SK-N-SH (cell line): ENCODE measurements at regions not wholly inside any gene's neighbourhood (a gene's known extent, or its start where the extent isn't known, plus 50 kb on each side); places are given as distances from the start of the nearest gene placed in this dataset.

ENCODE experiments used
- CTCF ChIA-PET: fragments of 300-600, 350-600 bp; formaldehyde crosslinking; extraction: SDS; loops from one replicate; lab custom pipeline; 2021; lab: Yijun Ruan, JAX
- POLR2A ChIA-PET: fragments of 350-600 bp; sonication (Branson Sonifier 250); formaldehyde crosslinking; extraction: SDS; loops from one replicate; lab custom pipeline; 2020; ENCODE audit warnings: antibody characterized with exemption, inconsistent platforms; lab: Yijun Ruan, JAX
- DNase-seq: peaks from one replicate; pipeline ENCODE4 v3.0.0; 2012
- H2AFZ ChIP-seq: fragments of 200-600 bp; sonication (generic); 2 replicates; pipeline ENCODE4 v1.8.1; 2016; ENCODE audit warnings: antibody characterized with exemption, mild to moderate bottlenecking, low read depth
- H3F3A ChIP-seq: fragments of 200-600 bp; sonication (generic); replicated peaks from 2 replicates; pipeline ENCODE3; 2016; ENCODE audit warnings: antibody characterized with exemption, mild to moderate bottlenecking; ENCODE audit not compliant: insufficient read depth
- H3K27ac ChIP-seq, 2 experiments: fragments of 200-500 bp in 1 of 2; fragments of 200-600 bp in 1 of 2; sonication (Bioruptor generic) in 1 of 2; sonication (generic), shearing (Covaris generic) in 1 of 2; 2 replicates each; pipeline versions ENCODE4 v1.5.1 to v1.6.1; 2014 to 2016; ENCODE audit warnings: low read depth in 2 of 2, inconsistent platforms in 1 of 2, low read length in 1 of 2, mild to moderate bottlenecking in 1 of 2, mixed read lengths in 1 of 2
- H3K27me3 ChIP-seq: fragments of 200-600 bp; sonication (generic), shearing (Covaris generic); 2 replicates; pipeline ENCODE4 v1.6.1; 2016; ENCODE audit warnings: mixed run types; ENCODE audit not compliant: insufficient read depth
- H3K36me3 ChIP-seq, 2 experiments: fragments of 200-500 bp in 1 of 2; fragments of 200-600 bp in 1 of 2; sonication (Bioruptor generic) in 1 of 2; sonication (generic) in 1 of 2; replicated peaks in 1 of 2; 2 replicates each; pipeline versions ENCODE3 to v1.5.1; 2014 to 2016; ENCODE audit warnings: low read length in 1 of 2, mild to moderate bottlenecking in 1 of 2; ENCODE audit not compliant: insufficient read depth in 2 of 2, control insufficient read depth in 1 of 2
- H3K4me1 ChIP-seq, 2 experiments: fragments of 200-500 bp in 1 of 2; fragments of 200-600 bp in 1 of 2; sonication (Bioruptor generic) in 1 of 2; sonication (generic), shearing (Covaris generic) in 1 of 2; 2 replicates each; pipeline versions ENCODE4 v1.5.1 to v1.6.1; 2014 to 2016; ENCODE audit warnings: low read depth in 1 of 2, low read length in 1 of 2, mixed run types in 1 of 2; ENCODE audit not compliant: insufficient read depth in 2 of 2, control insufficient read depth in 1 of 2
- H3K4me2 ChIP-seq: fragments of 200-600 bp; sonication (generic), shearing (Covaris generic); 2 replicates; pipeline ENCODE4 v1.6.1; 2017; ENCODE audit warnings: mixed run types
- H3K4me3 ChIP-seq, 2 experiments: fragments of 200-500 bp in 1 of 2; fragments of 200-600 bp in 1 of 2; sonication (Bioruptor generic) in 1 of 2; sonication (generic), shearing (Covaris generic) in 1 of 2; 2 replicates each; pipeline versions ENCODE4 v1.5.1 to v1.8.1; 2014 to 2016; ENCODE audit warnings: low read depth in 2 of 2, inconsistent platforms in 1 of 2, low read length in 1 of 2, mild to moderate bottlenecking in 1 of 2, mixed read lengths in 1 of 2, moderate library complexity in 1 of 2
- H3K79me2 ChIP-seq: fragments of 200-600 bp; sonication (generic); 2 replicates; pipeline ENCODE4 v1.8.1; 2017; ENCODE audit warnings: mild to moderate bottlenecking; ENCODE audit not compliant: insufficient read depth
- H3K9ac ChIP-seq: fragments of 200-600 bp; sonication (generic); 2 replicates; pipeline ENCODE4 v1.6.1; 2017; ENCODE audit warnings: mixed run types
- H3K9me2 ChIP-seq: fragments of 200-600 bp; sonication (generic); 2 replicates; pipeline ENCODE4 v1.6.1; 2017; ENCODE audit warnings: mixed run types
- H3K9me3 ChIP-seq: fragments of 200-600 bp; sonication (generic); 2 replicates; pipeline ENCODE4 v1.6.1; 2017; ENCODE audit warnings: mixed run types, mild to moderate bottlenecking, moderate library complexity
- H4K20me1 ChIP-seq: fragments of 200-600 bp; sonication (generic); 2 replicates; pipeline ENCODE4 v1.6.1; 2017; ENCODE audit warnings: mild to moderate bottlenecking, mixed run types; ENCODE audit not compliant: insufficient read depth
- CHD2 ChIP-seq: fragments of 150-350 bp; IDR thresholded peaks from 2 replicates; pipeline ENCODE4 v1.6.1; 2018; ENCODE audit warnings: low read length; ENCODE audit not compliant: partially characterized antibody
- ELF1 ChIP-seq: IDR thresholded peaks from 2 replicates; pipeline ENCODE4 v1.4.0; 2012
- EP300 ChIP-seq, 2 experiments: IDR thresholded peaks; 2 replicates each; pipeline versions ENCODE4 v1.4.0 to v1.6.1; 2012; ENCODE audit warnings: borderline replicate concordance in 1 of 2, low read depth in 1 of 2, low read length in 1 of 2
- FOXJ3 ChIP-seq: sonication (generic); formaldehyde crosslinking; IDR thresholded peaks from 2 replicates; pipeline ENCODE4 v1.5.1; 2020; ENCODE audit warnings: mild to moderate bottlenecking, missing genetic modification reagents
- FOXM1 ChIP-seq: IDR thresholded peaks from 2 replicates; pipeline ENCODE4 v1.4.0; 2012; ENCODE audit warnings: low read depth, mild to moderate bottlenecking
- NFIC ChIP-seq: IDR thresholded peaks from 2 replicates; pipeline ENCODE4 v1.4.0; 2012; ENCODE audit warnings: borderline replicate concordance
- NRF1 ChIP-seq: IDR thresholded peaks from 2 replicates; pipeline ENCODE4 v1.6.1; 2012; ENCODE audit warnings: low read depth, mild to moderate bottlenecking, low read length
- RAD21 ChIP-seq: IDR thresholded peaks from 2 replicates; pipeline ENCODE4 v1.6.1; 2012; ENCODE audit warnings: mild to moderate bottlenecking, low read length
- RFX5 ChIP-seq: IDR thresholded peaks from 2 replicates; pipeline ENCODE4 v1.6.1; 2012; ENCODE audit warnings: mild to moderate bottlenecking, improper control_type of control experiment, low read length
- SIN3A ChIP-seq: IDR thresholded peaks from 2 replicates; pipeline ENCODE4 v1.6.1; 2012; ENCODE audit warnings: low read depth, mild to moderate bottlenecking, low read length, moderate library complexity, borderline replicate concordance
- TCF12 ChIP-seq: IDR thresholded peaks from 2 replicates; pipeline ENCODE4 v1.4.0; 2012
- YY1 ChIP-seq: IDR thresholded peaks from 2 replicates; pipeline ENCODE4 v1.4.0; 2012; ENCODE audit warnings: low read depth, mild to moderate bottlenecking
- WGBS: methylation state at CpG from one replicate; pipeline ENCODE4 v1.1.6; 2017; ENCODE audit warnings: low lambda C conversion rate; 5-methylcytosine and 5-hydroxymethylcytosine counted together
- TF ChIP-seq, protein P1 (sequence below): IDR thresholded peaks from 2 replicates; pipeline ENCODE4; 2012
- TF ChIP-seq, protein P2 (sequence below): fragments of 150-350 bp; IDR thresholded peaks from 2 replicates; pipeline ENCODE4 v1.6.1; 2017; ENCODE audit warnings: antibody characterized with exemption, low read length, low read depth, borderline replicate concordance
- TF ChIP-seq, protein P3 (sequence below): IDR thresholded peaks from 2 replicates; pipeline ENCODE4 v1.4.0; 2012; ENCODE audit warnings: low read depth
- TF ChIP-seq, protein P4 (sequence below): IDR thresholded peaks from 2 replicates; pipeline ENCODE4 v1.4.0; 2012; ENCODE audit warnings: low read depth, borderline replicate concordance
- TF ChIP-seq, protein P5 (sequence below): IDR thresholded peaks from 2 replicates; pipeline ENCODE4 v1.6.1; 2012; ENCODE audit warnings: mild to moderate bottlenecking, low read depth, low read length, moderate library complexity

DNA sequence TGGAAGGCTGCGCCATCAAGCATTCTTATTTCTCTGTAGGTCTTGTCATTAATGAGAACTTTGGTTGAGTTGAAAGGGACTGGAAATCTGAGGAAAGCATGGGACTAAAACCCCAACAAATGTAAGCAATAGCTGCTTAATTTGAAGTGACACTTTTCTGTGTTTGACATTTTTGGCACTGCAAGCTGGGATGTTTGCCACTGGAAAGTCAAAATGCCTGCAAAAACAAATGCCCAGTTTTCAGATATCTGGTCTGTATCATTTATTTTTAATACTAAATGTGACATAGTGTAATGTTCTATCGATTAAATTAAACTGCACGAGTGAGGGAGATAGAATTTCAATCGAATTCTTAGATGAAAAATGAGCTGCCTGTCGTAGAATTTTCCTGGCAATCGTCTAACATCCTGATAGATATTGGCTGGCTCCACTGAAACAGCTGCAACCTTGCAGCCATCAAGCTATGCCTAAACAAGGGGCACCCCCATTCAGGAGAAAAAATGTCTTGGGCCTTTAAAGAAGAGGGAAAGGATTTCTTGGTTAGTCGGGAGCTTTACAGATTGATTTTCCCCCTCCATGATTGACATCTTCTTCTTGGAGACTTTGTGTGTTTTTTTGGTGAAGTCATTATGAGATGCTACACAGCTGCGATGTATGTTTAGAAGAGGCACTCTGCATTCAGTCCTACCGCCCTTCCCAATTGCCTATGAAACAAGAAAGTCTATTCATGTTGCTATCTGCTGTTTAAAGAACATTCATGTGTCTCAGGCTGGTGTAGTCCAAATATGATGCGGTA, 316.7 kb upstream of the TBL1XR1 start:
- TF ChIP-seq NFIC (peak; percentile 5; the same call in 1 of the 2 replicates), TCF12 (peak; percentile 44), NRF1 (no peak), RAD21 (no peak)
- TF ChIP-seq, protein P1, sequence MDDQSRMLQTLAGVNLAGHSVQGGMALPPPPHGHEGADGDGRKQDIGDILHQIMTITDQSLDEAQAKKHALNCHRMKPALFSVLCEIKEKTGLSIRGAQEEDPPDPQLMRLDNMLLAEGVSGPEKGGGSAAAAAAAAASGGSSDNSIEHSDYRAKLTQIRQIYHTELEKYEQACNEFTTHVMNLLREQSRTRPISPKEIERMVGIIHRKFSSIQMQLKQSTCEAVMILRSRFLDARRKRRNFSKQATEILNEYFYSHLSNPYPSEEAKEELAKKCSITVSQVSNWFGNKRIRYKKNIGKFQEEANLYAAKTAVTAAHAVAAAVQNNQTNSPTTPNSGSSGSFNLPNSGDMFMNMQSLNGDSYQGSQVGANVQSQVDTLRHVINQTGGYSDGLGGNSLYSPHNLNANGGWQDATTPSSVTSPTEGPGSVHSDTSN, result peak; percentile 5; the same call in 1 of the 2 replicates
- Histone ChIP-seq H3K9me2 (no peaks in the 10 kb centered on the region), H3K27ac (peak overlapping the region in 1 of 2 experiments; percentile 68; a peak in 1 of 4 replicates), H3K4me3 (no peak overlapping the region), H3K36me3 (no peaks in the 10 kb centered on the region), H3K9ac (no peak overlapping the region), H3F3A (peaks cover 4% of the 10 kb centered on the region), H3K4me2 (no peak overlapping the region), H3K9me3 (no peaks in the 10 kb centered on the region), H3K4me1 (peaks cover 0 to 8% of the 10 kb centered on the region in 2 experiments; a peak in 1 of 4 replicates), H3K27me3 (no peaks in the 10 kb centered on the region), H3K79me2 (no peaks in the 10 kb centered on the region), H4K20me1 (no peaks in the 10 kb centered on the region), H2AFZ (no peak overlapping the region)
- 71% methylated on average over 10 of the region's 10 CpGs for WGBS
- no peak for DNase-seq
- POLR2A ChIA-PET, result no interaction called here
- CTCF ChIA-PET, result interaction anchor here (0.6 to 1.6 kb wide), 2 partner anchors 15 to 474 kb away, joined by 3 read pairs; no protein-coding TSS in a partner anchor

DNA sequence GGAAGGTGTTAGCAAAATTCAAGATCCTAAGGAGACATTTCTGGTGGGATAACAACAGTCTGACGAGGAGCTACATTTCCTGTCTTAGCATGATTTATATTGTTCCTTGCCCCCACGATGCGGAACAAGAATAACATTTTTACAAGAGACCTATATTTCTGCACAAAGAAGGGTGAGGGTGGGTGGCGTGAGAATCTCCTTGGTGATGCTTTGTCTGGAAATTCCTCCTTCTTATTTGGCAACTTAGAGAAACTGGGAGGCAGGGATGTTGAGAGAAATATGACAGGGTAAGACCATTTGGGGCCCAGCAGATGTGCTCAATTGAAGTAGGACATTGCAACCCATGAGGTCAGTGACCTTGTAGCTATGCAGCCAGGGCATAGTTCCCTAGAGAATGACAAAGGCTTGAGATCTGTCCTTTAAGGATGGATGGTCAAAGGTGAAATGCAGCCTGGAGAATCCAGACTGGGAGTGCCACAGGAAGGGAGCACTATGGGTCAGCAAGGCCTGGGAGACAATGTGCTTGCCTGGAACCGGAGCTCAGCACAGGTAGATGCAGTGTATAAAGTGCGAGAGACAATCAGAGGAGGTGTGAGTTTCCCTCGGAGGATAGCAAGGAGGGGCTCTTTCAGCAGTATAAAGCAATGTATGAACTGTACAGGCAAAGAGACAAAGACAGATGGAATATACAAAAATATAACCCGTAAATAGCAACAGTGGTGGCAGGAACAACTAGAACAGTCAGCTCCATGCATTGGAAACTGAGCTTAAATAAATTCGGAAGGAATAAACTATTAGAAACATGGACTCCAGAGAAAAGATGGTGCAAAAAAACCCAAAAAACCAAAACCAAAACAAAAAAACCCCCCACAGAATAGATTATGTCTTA, 317.6 kb upstream of the TBL1XR1 start:
- no peaks in the 10 kb centered on the region for H3K79me2 ChIP-seq
- H3K9ac ChIP-seq, result no peak overlapping the region
- peak overlapping the region in 1 of 2 experiments; percentile 61; a peak in 1 of 4 replicates for H3K27ac ChIP-seq
- H3K9me2 ChIP-seq, result no peaks in the 10 kb centered on the region
- no peaks in the 10 kb centered on the region for H4K20me1 ChIP-seq
- no peak overlapping the region for H3K4me2 ChIP-seq
- no peaks in the 10 kb centered on the region for H3K27me3 ChIP-seq
- no peaks in the 10 kb centered on the region for H3K9me3 ChIP-seq
- no peak overlapping the region for H2AFZ ChIP-seq
- H3K36me3 ChIP-seq, result no peaks in the 10 kb centered on the region
- H3K4me1 ChIP-seq, result peaks cover 0 to 8% of the 10 kb centered on the region in 2 experiments; a peak in 1 of 4 replicates
- CTCF ChIA-PET, result interaction anchor here (1.6 kb wide), 1 partner anchor 475 kb away, joined by 3 read pairs; no protein-coding TSS in a partner anchor
- POLR2A ChIA-PET, result no interaction called here
- WGBS, result 96% methylated on average over 9 of the region's 9 CpGs
- no peak for DNase-seq
- H3K4me3 ChIP-seq, result no peak overlapping the region
- peaks cover 4% of the 10 kb centered on the region for H3F3A ChIP-seq
- TF ChIP-seq ELF1 (no peak), RAD21 (no peak), SIN3A (no peak), YY1 (no peak), CHD2 (no peak), FOXM1 (no peak), RFX5 (no peak), FOXJ3 (CRISPR knock-in tag) (no peak), EP300 (IDR thresholded peaks at IDR 0.05; ENCODE audit: borderline replicate concordance in 1 of 2, low read depth in 1 of 2, low read length in 1 of 2) (no peak), TCF12 (no peak)
- TF ChIP-seq, protein P2, sequence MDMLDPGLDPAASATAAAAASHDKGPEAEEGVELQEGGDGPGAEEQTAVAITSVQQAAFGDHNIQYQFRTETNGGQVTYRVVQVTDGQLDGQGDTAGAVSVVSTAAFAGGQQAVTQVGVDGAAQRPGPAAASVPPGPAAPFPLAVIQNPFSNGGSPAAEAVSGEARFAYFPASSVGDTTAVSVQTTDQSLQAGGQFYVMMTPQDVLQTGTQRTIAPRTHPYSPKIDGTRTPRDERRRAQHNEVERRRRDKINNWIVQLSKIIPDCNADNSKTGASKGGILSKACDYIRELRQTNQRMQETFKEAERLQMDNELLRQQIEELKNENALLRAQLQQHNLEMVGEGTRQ, result no peak
- TF ChIP-seq, protein P3, sequence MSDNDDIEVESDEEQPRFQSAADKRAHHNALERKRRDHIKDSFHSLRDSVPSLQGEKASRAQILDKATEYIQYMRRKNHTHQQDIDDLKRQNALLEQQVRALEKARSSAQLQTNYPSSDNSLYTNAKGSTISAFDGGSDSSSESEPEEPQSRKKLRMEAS, result no peak
- TF ChIP-seq, protein P4, sequence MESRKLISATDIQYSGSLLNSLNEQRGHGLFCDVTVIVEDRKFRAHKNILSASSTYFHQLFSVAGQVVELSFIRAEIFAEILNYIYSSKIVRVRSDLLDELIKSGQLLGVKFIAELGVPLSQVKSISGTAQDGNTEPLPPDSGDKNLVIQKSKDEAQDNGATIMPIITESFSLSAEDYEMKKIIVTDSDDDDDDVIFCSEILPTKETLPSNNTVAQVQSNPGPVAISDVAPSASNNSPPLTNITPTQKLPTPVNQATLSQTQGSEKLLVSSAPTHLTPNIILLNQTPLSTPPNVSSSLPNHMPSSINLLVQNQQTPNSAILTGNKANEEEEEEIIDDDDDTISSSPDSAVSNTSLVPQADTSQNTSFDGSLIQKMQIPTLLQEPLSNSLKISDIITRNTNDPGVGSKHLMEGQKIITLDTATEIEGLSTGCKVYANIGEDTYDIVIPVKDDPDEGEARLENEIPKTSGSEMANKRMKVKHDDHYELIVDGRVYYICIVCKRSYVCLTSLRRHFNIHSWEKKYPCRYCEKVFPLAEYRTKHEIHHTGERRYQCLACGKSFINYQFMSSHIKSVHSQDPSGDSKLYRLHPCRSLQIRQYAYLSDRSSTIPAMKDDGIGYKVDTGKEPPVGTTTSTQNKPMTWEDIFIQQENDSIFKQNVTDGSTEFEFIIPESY, result no peak
- TF ChIP-seq, protein P5, sequence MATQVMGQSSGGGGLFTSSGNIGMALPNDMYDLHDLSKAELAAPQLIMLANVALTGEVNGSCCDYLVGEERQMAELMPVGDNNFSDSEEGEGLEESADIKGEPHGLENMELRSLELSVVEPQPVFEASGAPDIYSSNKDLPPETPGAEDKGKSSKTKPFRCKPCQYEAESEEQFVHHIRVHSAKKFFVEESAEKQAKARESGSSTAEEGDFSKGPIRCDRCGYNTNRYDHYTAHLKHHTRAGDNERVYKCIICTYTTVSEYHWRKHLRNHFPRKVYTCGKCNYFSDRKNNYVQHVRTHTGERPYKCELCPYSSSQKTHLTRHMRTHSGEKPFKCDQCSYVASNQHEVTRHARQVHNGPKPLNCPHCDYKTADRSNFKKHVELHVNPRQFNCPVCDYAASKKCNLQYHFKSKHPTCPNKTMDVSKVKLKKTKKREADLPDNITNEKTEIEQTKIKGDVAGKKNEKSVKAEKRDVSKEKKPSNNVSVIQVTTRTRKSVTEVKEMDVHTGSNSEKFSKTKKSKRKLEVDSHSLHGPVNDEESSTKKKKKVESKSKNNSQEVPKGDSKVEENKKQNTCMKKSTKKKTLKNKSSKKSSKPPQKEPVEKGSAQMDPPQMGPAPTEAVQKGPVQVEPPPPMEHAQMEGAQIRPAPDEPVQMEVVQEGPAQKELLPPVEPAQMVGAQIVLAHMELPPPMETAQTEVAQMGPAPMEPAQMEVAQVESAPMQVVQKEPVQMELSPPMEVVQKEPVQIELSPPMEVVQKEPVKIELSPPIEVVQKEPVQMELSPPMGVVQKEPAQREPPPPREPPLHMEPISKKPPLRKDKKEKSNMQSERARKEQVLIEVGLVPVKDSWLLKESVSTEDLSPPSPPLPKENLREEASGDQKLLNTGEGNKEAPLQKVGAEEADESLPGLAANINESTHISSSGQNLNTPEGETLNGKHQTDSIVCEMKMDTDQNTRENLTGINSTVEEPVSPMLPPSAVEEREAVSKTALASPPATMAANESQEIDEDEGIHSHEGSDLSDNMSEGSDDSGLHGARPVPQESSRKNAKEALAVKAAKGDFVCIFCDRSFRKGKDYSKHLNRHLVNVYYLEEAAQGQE, result no peak
